ENCODE measurements at regions not wholly inside any gene's neighbourhood (a gene's known extent, or its start where the extent isn't known, plus 50 kb on each side); places are given as distances from the start of the nearest gene placed in this dataset.

DNA sequence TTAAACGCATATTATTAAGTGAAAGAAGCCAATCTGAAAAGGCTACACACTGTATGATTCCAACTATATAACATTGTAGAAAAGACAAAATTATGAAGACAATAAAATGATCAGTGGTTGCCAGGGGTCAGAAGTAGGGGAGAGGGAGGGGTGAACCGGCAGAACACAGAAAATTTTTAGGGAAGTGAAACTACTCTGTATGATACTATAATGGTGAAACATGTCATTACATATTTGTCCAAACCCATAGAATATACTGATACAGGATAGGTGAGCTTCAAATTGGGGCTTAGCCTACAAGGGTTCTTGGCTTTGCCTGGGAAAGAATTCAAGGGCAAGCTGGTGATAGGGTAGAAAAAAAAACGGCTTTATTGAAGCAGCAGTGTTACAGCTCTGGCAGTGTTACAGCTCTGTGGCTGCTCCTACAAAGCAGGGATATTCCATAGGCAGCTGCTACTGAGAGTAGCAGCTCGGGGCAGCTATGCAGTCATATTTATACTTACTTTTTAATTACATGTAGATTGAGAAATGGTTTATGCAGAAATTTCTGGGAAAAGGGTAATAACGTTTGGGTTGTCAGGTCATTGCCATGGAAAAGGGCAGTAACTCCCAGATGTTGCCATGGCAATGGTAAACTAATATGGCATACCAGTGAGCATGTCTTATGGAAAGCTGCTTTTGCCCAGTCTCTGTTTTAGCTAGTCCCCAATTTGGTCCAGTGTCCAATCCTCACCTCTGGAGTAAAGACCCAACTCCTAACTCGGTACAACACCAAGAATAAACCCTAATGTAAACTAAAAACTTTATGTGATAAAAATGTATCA lies 125.1 kb upstream of the SLC25A36 start:
- 38 to 59% methylated on average over 6 of the region's 6 CpGs for WGBS, 2 donors
- DNase-seq, result no peak
- no peaks in the 10 kb centered on the region for H3K4me1 ChIP-seq
- H3K36me3 ChIP-seq (ENCODE audit: low read depth, missing control alignments), result no peaks in the 10 kb centered on the region
- no peaks in the 10 kb centered on the region for H3K27me3 ChIP-seq
- no peak overlapping the region for H3K27ac ChIP-seq
- intact Hi-C loops (cut with DNase I; ENCODE audit: low total_unique reads), result no loop called here
- H3K4me3 ChIP-seq, result no peak overlapping the region
- H3K9me3 ChIP-seq, result no peaks in the 10 kb centered on the region
- TF ChIP-seq, protein P1, sequence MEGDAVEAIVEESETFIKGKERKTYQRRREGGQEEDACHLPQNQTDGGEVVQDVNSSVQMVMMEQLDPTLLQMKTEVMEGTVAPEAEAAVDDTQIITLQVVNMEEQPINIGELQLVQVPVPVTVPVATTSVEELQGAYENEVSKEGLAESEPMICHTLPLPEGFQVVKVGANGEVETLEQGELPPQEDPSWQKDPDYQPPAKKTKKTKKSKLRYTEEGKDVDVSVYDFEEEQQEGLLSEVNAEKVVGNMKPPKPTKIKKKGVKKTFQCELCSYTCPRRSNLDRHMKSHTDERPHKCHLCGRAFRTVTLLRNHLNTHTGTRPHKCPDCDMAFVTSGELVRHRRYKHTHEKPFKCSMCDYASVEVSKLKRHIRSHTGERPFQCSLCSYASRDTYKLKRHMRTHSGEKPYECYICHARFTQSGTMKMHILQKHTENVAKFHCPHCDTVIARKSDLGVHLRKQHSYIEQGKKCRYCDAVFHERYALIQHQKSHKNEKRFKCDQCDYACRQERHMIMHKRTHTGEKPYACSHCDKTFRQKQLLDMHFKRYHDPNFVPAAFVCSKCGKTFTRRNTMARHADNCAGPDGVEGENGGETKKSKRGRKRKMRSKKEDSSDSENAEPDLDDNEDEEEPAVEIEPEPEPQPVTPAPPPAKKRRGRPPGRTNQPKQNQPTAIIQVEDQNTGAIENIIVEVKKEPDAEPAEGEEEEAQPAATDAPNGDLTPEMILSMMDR (IDR thresholded peaks at IDR 0.05), result no peak
- no peak for TF ChIP-seq POLR2A (IDR thresholded peaks at IDR 0.05)

DNA sequence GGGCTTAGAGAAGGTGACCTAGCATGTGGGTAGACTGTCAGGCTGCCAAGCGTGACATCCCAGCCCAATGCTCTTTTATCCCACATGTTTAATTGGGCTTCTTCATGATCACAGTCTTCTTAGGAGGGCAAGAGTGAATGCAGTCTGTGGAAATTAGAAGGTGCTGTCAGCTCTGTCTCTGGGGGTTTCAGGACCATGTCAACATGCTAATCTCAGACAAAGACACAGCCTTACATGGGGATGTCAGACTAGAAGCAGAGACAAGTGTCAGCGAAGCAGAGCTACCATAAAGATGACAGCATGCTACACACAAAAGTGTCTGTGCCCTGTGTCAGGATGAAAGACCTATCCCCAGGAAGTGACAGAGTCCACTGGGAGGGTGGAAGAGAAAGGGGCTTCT lies 120.1 kb upstream of the SLC25A36 start:
- 78 to 93% methylated on average over 2 of the region's 2 CpGs for WGBS, 2 donors
- TF ChIP-seq, protein P1 (IDR thresholded peaks at IDR 0.05), result no peak
- no peak for TF ChIP-seq POLR2A (IDR thresholded peaks at IDR 0.05)
- no peaks in the 10 kb centered on the region for H3K4me1 ChIP-seq
- no peak overlapping the region for H3K4me3 ChIP-seq
- H3K9me3 ChIP-seq, result no peaks in the 10 kb centered on the region
- H3K36me3 ChIP-seq (ENCODE audit: low read depth, missing control alignments), result no peaks in the 10 kb centered on the region
- intact Hi-C loops (cut with DNase I; ENCODE audit: low total_unique reads), result no loop called here
- H3K27ac ChIP-seq, result no peak overlapping the region
- no peak for DNase-seq
- H3K27me3 ChIP-seq, result no peaks in the 10 kb centered on the region

DNA sequence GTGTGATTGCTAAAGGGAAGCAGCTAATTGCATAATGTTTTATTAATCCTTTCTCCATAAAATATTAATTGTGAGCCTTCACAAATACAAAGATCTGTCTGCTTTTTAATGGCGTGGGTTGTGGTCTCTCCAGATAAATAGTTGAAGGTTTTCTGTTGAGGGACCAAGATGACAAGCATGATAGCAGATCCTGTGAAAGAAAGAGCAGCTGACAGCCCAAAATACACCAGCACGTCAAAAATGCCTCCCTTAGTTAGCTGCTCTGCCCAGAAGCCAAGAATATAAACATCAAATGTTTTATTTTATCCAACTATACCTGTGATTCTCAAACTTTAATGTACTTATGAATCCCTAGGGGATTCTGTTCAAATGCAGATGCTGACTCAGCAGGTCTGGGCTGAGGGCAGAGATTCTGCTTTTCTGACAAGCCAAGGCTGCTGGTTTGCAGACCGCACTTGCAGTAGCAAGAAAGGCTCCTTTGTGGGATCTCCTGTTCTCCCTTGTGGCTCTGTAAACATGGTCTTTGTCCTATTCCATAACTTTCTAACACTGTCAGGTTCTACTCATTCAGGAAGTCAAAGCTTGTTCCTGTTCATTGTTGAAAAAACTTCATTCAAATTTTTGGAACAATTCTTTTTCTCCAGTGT lies 119.1 kb upstream of the SLC25A36 start:
- H3K9me3 ChIP-seq, result no peaks in the 10 kb centered on the region
- 72 to 77% methylated on average over 3 of the region's 3 CpGs for WGBS, 2 donors
- no peaks in the 10 kb centered on the region for H3K27me3 ChIP-seq
- no peak for TF ChIP-seq POLR2A (IDR thresholded peaks at IDR 0.05)
- TF ChIP-seq, protein P1 (IDR thresholded peaks at IDR 0.05), result no peak
- no peak for DNase-seq
- H3K36me3 ChIP-seq (ENCODE audit: low read depth, missing control alignments), result no peaks in the 10 kb centered on the region
- H3K4me3 ChIP-seq, result no peak overlapping the region
- intact Hi-C loops (cut with DNase I; ENCODE audit: low total_unique reads), result no loop called here
- H3K4me1 ChIP-seq, result no peaks in the 10 kb centered on the region
- no peak overlapping the region for H3K27ac ChIP-seq

DNA sequence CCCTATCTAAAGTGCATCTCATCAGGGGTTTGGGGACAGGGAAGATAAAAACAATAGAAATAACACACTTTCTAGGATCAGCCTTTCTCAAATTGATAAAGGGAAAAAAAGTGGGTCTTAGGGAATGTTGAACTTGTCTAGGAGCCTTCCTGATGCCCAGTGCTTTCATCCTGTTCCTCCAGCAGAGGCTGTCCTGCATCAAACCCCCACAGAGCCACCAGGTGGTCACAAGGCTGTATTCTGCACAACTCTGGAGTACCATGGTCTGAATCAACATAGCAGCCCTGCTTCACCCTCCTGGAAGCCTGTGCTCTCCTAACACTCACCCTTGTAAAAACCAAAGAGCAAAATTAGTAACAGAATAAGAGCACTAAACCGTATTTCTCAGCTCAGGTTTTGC lies 118.5 kb upstream of the SLC25A36 start:
- TF ChIP-seq, protein P1 (IDR thresholded peaks at IDR 0.05), result no peak
- no peak for TF ChIP-seq POLR2A (IDR thresholded peaks at IDR 0.05)
- Histone ChIP-seq H3K4me1 (no peaks in the 10 kb centered on the region), H3K9me3 (no peaks in the 10 kb centered on the region), H3K4me3 (no peak overlapping the region), H3K36me3 (ENCODE audit: low read depth, missing control alignments) (no peaks in the 10 kb centered on the region), H3K27ac (no peak overlapping the region), H3K27me3 (no peaks in the 10 kb centered on the region)
- DNase-seq, result no peak
- intact Hi-C loops (cut with DNase I; ENCODE audit: low total_unique reads), result no loop called here
- WGBS, 2 donors, result 79 to 86% methylated on average over 1 of the region's 1 CpG
